Activated CD8-positive, alpha-beta memory T cell treated with anti-CD3 and anti-CD28 coated beads, Interleukin-2, amount 50 U/mL, for 48 hours (primary cell): ENCODE measurements at regions not wholly inside any gene's neighbourhood (a gene's known extent, or its start where the extent isn't known, plus 50 kb on each side); places are given as distances from the start of the nearest gene placed in this dataset.

Source experiments
- DNase-seq: peaks from one replicate; pipeline ENCODE4 v3.0.0-alpha.2; 2020

GRCh38 chr2:172153156-172153555, 50.5 kb upstream of the DLX2 start:
- no peak for DNase-seq

GRCh38 chr2:172153757-172154156, 51.1 kb upstream of the DLX2 start:
- DNase-seq = no peak

- DNase-seq = no peak
These were observed 53.1 kb upstream of the DLX2 start for GRCh38 chr2:172155752-172156151.

GRCh38 chr2:172160839-172161238, 58.1 kb upstream of the DLX2 start:
- DNase-seq = no peak

- DNase-seq = no peak
These were observed 59.6 kb upstream of the DLX2 start for GRCh38 chr2:172162225-172162733.

GRCh38 chr2:172162739-172163336, 60.1 kb upstream of the DLX2 start:
- no peak for DNase-seq

GRCh38 chr2:172168917-172169346, 66.2 kb upstream of the DLX2 start:
- DNase-seq = no peak

GRCh38 chr2:172169611-172170010, 66.9 kb upstream of the DLX2 start:
- no peak for DNase-seq

GRCh38 chr2:172172513-172173173, 69.9 kb upstream of the DLX2 start:
- DNase-seq = peak; percentile 80

GRCh38 chr2:172173174-172173706, 70.5 kb upstream of the DLX2 start:
- no peak for DNase-seq

- DNase-seq = no peak
These were observed 74.9 kb upstream of the DLX2 start for GRCh38 chr2:172177581-172177980.

- DNase-seq = no peak
These were observed 75.3 kb upstream of the DLX2 start for GRCh38 chr2:172177996-172178395.

- no peak for DNase-seq
These were observed 76.5 kb upstream of the DLX2 start for GRCh38 chr2:172179045-172179701.

- no peak for DNase-seq
These were observed 79.1 kb upstream of the DLX2 start for GRCh38 chr2:172181840-172182239.

GRCh38 chr2:172182624-172183023, 79.9 kb upstream of the DLX2 start:
- DNase-seq = no peak

- DNase-seq = no peak
These were observed 90.8 kb upstream of the DLX2 start for GRCh38 chr2:172193331-172194089.

GRCh38 chr2:172195836-172196376, 93.2 kb upstream of the DLX2 start:
- DNase-seq = no peak

GRCh38 chr2:172196768-172197431, 94.2 kb upstream of the DLX2 start:
- DNase-seq = no peak

- DNase-seq = no peak
These were observed 95.7 kb upstream of the DLX2 start for GRCh38 chr2:172198361-172198760.

- no peak for DNase-seq
These were observed 96.2 kb upstream of the DLX2 start for GRCh38 chr2:172198908-172199307.

GRCh38 chr2:172200495-172201085, 97.9 kb upstream of the DLX2 start:
- DNase-seq = no peak

GRCh38 chr2:172204309-172204708, 101.6 kb upstream of the DLX2 start:
- DNase-seq = no peak
